ENCODE measurements at regions not wholly inside any gene's neighbourhood (a gene's known extent, or its start where the extent isn't known, plus 50 kb on each side); places are given as distances from the start of the nearest gene placed in this dataset.

DNA sequence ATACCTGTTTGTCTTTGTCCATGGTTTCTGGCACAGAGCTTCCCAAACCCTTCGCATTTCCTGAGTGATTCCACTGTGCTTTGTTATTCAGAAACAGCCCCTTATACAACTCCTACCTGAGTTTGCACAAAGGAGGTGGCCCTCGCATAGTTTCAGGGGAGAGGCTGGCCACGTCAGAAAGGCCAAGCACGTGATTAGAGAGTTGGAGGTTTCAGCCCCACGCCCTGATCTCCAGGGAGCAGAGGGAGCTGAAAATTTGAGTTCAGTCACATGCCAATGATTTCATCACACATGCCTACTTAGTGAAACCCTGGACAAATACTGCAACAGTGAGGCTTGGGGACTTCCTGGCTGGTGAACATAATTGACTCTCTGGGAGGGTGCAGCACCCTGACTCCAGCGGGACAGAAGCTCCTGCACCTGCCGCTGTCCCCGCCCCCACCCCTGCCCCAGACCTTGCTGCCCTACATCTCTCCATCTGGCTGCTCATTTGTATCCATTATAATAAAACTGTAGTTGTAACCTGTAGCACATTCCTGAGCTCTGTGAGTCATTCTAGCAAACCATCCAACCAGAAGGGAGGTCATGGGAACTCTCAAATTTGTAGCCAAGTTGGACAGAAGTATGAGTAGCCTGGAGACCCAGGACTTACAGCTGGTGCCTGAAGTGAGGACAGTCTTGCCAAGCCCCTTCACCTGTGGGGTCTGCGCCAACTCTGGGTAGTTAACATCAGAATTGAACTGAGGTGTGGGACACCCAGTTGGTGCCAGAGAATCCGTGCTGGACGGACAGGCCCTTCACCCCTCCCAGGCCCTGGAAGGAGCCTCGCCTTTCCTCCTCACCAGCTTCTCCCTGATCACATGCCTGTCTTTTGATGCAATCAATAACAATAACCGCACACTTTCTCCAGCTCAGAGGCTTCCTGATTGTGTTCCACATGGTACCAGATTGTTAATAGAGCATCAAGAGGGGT is 224.3 kb downstream of the ANAPC1 start:
- TF ChIP-seq, protein P1, sequence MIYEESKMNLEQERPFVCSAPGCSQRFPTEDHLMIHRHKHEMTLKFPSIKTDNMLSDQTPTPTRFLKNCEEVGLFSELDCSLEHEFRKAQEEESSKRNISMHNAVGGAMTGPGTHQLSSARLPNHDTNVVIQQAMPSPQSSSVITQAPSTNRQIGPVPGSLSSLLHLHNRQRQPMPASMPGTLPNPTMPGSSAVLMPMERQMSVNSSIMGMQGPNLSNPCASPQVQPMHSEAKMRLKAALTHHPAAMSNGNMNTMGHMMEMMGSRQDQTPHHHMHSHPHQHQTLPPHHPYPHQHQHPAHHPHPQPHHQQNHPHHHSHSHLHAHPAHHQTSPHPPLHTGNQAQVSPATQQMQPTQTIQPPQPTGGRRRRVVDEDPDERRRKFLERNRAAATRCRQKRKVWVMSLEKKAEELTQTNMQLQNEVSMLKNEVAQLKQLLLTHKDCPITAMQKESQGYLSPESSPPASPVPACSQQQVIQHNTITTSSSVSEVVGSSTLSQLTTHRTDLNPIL (CRISPR knock-in tag; IDR thresholded peaks at IDR 0.05; ENCODE audit: low read depth): no peak
- TF ChIP-seq, protein P2, sequence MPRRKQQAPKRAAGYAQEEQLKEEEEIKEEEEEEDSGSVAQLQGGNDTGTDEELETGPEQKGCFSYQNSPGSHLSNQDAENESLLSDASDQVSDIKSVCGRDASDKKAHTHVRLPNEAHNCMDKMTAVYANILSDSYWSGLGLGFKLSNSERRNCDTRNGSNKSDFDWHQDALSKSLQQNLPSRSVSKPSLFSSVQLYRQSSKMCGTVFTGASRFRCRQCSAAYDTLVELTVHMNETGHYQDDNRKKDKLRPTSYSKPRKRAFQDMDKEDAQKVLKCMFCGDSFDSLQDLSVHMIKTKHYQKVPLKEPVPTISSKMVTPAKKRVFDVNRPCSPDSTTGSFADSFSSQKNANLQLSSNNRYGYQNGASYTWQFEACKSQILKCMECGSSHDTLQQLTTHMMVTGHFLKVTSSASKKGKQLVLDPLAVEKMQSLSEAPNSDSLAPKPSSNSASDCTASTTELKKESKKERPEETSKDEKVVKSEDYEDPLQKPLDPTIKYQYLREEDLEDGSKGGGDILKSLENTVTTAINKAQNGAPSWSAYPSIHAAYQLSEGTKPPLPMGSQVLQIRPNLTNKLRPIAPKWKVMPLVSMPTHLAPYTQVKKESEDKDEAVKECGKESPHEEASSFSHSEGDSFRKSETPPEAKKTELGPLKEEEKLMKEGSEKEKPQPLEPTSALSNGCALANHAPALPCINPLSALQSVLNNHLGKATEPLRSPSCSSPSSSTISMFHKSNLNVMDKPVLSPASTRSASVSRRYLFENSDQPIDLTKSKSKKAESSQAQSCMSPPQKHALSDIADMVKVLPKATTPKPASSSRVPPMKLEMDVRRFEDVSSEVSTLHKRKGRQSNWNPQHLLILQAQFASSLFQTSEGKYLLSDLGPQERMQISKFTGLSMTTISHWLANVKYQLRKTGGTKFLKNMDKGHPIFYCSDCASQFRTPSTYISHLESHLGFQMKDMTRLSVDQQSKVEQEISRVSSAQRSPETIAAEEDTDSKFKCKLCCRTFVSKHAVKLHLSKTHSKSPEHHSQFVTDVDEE (CRISPR knock-in tag; IDR thresholded peaks at IDR 0.05): no peak
- no peak for TF ChIP-seq ISL1 (CRISPR knock-in tag; IDR thresholded peaks at IDR 0.05)
- TF ChIP-seq, protein P3, sequence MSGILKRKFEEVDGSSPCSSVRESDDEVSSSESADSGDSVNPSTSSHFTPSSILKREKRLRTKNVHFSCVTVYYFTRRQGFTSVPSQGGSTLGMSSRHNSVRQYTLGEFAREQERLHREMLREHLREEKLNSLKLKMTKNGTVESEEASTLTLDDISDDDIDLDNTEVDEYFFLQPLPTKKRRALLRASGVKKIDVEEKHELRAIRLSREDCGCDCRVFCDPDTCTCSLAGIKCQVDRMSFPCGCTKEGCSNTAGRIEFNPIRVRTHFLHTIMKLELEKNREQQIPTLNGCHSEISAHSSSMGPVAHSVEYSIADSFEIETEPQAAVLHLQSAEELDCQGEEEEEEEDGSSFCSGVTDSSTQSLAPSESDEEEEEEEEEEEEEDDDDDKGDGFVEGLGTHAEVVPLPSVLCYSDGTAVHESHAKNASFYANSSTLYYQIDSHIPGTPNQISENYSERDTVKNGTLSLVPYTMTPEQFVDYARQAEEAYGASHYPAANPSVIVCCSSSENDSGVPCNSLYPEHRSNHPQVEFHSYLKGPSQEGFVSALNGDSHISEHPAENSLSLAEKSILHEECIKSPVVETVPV (CRISPR knock-in tag; IDR thresholded peaks at IDR 0.05): no peak
- TF ChIP-seq ZFP30 (CRISPR knock-in tag; IDR thresholded peaks at IDR 0.05): no peak
- no peak for TF ChIP-seq SNAI2 (CRISPR knock-in tag; IDR thresholded peaks at IDR 0.05)
- no peak for TF ChIP-seq PPARA (CRISPR knock-in tag; IDR thresholded peaks at IDR 0.05; ENCODE audit: borderline replicate concordance)

Data from SK-N-SH treated with all-trans-retinoic acid at 6 μM for 48 hours (cell line).